Renal cortical epithelial cell (primary cell): ENCODE measurements at regions not wholly inside any gene's neighbourhood (a gene's known extent, or its start where the extent isn't known, plus 50 kb on each side); places are given as distances from the start of the nearest gene placed in this dataset.

Experiments
- DNase-seq: peaks from one replicate; pipeline ENCODE4 v3.0.0-alpha.2; 2011; ENCODE audit warnings: low read depth

GRCh38 chr12:83823386-83824045, 1089.1 kb downstream of the SLC6A15 start:
- peak; percentile 14 for DNase-seq

GRCh38 chr12:83821967-83822366, 1090.6 kb downstream of the SLC6A15 start:
- DNase-seq: no peak

GRCh38 chr12:83818881-83819280, 1093.7 kb downstream of the SLC6A15 start:
- peak; percentile 2 for DNase-seq

DNA sequence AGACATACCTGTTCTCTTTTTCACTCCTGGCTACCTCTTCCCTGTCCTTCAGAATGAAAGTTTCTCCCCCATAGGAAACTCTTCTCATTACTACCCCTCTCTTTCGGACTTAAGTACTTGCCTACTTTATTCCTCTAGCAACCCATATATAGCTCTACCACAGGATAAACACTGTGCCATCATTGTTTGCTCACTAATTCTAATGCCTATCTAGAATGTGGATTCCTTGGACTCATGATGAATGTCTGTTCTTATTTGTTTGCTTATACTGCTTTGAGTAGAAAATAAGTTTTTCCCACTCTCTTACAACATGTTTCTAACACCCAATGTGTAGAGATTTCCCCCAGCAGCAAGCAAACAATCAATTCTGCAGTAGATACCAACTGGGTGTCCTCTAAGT, 1094.9 kb downstream of the SLC6A15 start:
- DNase-seq: no peak

DNA sequence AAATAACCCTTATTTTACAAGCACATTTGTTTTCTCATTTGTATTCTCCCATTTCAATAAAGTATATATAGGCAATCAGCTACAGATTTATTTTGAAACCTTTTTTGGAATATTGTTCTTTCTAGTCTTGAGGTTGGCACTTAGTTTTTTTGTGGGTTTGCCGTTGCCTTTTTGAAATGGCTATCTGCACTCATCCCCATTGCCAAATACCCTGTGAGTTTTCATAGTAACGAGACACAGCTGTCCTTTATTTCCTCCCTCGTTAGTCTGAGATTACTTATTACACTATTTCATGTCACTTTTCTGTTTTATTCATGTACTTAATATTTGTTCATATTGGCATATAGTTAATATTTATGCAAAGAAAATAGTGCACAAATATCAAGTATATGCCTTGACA, 1104.0 kb downstream of the SLC6A15 start:
- no peak for DNase-seq

DNA sequence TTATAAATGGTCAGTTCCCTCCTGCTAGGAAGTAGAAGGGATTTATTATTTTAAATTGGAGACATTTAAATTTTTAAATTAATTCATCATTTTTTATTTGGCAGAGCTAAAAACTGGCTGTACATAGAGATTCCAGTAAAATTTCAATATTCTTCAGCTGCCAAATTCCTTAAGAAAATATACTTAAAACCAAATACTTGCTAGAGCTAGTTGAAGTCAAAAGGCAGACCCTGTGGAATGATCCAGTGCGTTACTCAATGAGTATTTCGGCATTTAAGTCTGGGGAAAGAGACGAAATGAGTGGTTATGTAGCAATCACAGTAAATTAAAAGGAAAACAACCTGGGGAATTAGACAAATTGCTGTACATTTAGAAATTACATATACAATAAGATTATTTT, 1104.7 kb downstream of the SLC6A15 start:
- DNase-seq: no peak

GRCh38 chr12:83805873-83806272, 1106.7 kb downstream of the SLC6A15 start:
- no peak for DNase-seq

- no peak for DNase-seq
Observed at GRCh38 chr12:83805156-83805772, 1107.3 kb downstream of the SLC6A15 start.

- DNase-seq: no peak
Observed at GRCh38 chr12:83801972-83802371, 1110.6 kb downstream of the SLC6A15 start.

GRCh38 chr12:83800022-83800421, 1112.6 kb downstream of the SLC6A15 start:
- no peak for DNase-seq

GRCh38 chr12:83796531-83796930, 1109.8 kb downstream of the TMTC2 start:
- DNase-seq: peak; percentile 8

DNA sequence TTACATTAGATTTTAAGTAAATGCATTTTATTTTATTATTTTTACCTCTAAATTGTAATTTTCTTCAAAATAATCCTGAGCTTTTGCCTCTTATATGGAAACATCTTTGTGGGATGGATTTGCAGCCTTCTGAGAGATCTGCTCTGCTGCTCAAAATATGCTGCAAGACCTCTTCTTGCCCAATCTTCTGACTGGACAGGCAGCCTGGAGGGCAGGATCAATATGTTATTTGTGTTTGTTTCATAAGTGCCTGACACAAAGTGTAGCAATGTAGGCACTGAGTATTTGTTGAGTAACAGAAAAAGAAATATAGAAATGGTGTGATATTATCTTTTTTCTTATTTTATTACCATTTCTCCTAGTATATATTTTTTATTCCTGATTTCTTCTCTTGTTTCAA, 1106.9 kb downstream of the TMTC2 start:
- no peak for DNase-seq

DNA sequence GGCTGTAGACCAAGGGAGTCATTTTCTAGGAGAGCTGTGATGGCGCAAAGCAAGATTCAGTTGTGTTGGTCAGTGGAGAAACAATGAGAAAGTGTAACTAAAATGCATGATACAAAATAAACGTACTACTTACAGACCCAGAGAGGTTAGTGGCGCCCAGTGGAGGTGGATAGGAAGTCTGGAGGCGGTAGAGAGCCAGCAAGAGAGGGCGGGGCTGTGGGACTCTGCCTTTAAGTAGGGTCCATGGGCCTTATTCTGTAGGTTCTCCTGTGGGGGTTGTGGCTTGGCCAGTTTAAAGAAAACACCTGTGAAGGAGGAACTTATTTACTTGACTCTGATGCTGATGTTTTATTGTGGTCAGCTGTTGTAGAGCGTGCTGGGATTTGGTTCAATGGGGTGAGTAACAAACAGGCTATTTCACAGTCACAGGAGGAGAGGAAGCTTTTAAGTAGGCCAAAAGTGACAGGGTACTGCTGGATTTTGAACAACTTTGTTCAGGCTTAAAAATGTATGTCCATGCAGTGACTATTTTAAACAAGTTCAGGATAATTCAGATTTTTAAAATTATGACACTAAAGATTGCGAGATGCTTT, 1097.7 kb downstream of the TMTC2 start:
- DNase-seq: no peak

- no peak for DNase-seq
Observed at GRCh38 chr12:83779526-83779925, 1092.8 kb downstream of the TMTC2 start.

DNA sequence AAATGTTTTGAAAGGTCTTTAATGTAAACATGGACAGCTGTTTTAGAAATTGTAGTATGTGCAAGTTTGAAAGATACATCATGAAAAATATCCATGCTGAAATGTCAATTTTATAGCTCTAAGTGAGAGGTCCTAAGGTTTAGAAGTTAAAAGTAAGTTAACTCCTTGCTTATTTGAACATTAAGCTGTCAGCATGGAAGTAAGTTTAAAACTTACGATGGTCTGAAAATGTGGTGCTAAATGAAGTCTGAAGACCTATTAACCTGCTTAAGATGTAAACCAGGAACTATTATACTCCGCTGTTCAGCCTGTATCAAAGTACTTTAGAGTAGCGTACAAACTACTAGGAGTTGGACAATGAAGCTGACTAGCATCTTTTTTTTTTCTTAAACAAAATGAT, 1082.4 kb downstream of the TMTC2 start:
- no peak for DNase-seq

DNA sequence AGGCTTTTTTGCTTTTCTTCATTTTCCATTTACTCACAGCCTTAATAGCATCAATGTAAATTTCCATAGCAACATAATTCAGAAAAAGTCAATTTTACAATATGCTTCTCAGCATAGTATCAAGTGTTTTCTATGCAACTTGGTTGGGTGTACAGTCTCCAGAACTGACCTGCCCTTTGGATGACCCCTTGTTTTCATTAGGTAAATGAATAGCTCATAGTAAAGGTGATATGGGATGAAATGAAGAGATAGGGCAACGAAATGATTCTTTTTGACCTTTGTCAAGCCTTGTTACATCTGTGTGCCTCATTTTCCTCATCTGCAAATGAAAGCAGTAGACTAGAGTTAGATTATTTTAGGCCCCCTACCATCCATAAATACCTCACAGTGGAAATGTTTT, 1081.0 kb downstream of the TMTC2 start:
- DNase-seq: no peak

GRCh38 chr12:83763425-83763824, 1076.7 kb downstream of the TMTC2 start:
- DNase-seq: peak; percentile 10

GRCh38 chr12:83759906-83760305, 1073.2 kb downstream of the TMTC2 start:
- no peak for DNase-seq

DNA sequence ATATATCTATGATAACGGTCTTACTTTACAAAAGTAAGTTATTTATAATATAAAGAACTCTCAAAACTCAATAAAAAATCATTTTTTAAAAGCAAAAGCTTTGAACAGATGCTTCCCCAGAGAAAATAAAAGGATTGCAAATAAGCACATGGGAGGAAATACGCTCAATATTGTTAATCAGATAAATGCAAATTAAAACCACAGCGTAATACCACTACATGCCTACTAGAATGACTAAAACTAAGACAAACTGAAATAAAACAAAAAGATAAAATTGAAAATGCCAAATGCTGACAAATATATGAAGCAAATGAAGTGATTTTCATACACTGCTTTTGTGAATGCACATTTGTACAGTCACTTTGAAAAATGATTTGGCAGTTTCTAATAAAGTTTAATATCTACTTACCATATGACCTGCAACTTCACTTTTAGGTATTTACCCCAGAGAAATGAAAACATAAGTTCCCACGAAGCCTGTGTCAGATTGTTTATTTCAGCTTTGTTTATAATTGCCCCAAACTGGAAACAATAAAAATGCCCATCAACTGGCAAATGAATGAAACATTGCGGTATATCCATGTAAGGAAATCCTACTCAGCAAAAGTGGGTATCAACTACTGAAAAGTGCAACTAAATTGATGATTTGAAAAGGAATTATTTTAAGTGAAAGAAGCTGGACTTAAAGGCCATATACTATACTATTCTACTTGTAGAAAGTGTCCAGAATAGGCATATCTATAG, 1072.4 kb downstream of the TMTC2 start:
- no peak for DNase-seq

- DNase-seq: no peak
Observed at GRCh38 chr12:83753904-83754303, 1067.2 kb downstream of the TMTC2 start.

- DNase-seq: no peak
Observed at GRCh38 chr12:83753205-83753604, 1066.5 kb downstream of the TMTC2 start.

DNA sequence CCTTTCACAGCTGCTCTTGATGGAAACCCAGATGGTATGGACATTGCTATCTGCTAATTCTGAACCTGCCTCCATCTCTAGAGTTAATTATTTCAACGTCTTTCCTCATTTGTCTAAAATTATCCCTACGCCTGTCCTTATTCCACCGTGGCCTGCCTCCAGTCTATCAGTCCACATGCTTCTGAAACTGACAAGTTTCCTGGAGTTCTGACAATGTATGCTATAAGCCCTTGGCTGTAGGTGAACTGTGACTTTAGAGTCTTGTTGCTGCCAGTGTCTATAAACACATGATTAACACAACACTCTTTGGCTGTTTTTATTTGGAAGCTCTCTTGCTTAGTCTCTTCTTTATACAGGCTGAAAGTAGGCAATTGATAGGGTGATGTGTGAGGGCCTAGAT, 1052.9 kb downstream of the TMTC2 start:
- no peak for DNase-seq

DNA sequence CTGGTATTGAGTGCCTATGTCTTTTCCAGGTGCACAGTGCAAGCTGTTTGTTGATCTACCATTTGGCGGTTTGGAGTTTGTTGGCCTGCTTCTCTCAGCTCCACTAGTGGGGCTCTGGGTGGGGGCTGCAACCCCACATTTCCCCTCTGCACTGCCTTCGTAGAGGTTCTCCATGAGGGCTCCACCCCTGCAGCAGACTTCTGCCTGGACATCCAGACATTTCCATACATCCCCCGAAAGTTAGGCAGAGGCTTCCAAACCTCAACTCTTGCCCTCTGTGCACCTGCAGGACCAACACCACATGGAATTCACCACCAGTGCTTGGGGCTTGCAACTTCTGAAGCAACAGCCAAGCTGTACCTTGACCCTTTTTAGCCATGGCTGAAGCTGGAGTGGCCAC, 1024.1 kb downstream of the TMTC2 start:
- no peak for DNase-seq
